DOHH2 (cell line): ENCODE measurements at regions not wholly inside any gene's neighbourhood (a gene's known extent, or its start where the extent isn't known, plus 50 kb on each side); places are given as distances from the start of the nearest gene placed in this dataset.

Experiments used
- H3F3A ChIP-seq: fragments of 200-600 bp; sonication (generic), shearing (Covaris generic); 2 replicates; pipeline ENCODE4 v1.6.0; 2016; ENCODE audit warnings: antibody characterized with exemption, mild to moderate bottlenecking; ENCODE audit not compliant: control insufficient read depth, insufficient read depth
- H3K27ac ChIP-seq: fragments of 200-600 bp; sonication (generic); 2 replicates; pipeline ENCODE4 v1.5.1; 2014; ENCODE audit warnings: low read depth, mild to moderate bottlenecking, low read length, moderate library complexity
- H3K27me3 ChIP-seq: fragments of 200-600 bp; sonication (generic); 2 replicates; pipeline ENCODE4 v1.6.1; 2014; ENCODE audit warnings: mild to moderate bottlenecking, low read length, mixed read lengths; ENCODE audit not compliant: control insufficient read depth
- H3K36me3 ChIP-seq: fragments of 200-600 bp; sonication (generic); 2 replicates; pipeline ENCODE4 v1.6.1; 2014; ENCODE audit warnings: mild to moderate bottlenecking, low read length, moderate library complexity, mixed read lengths; ENCODE audit not compliant: control insufficient read depth
- H3K4me1 ChIP-seq: fragments of 200-600 bp; sonication (generic); 2 replicates; pipeline ENCODE4 v1.6.1; 2014; ENCODE audit warnings: mild to moderate bottlenecking, low read length, mixed read lengths; ENCODE audit not compliant: control insufficient read depth
- H3K4me2 ChIP-seq: fragments of 200-600 bp; sonication (generic); 2 replicates; pipeline ENCODE4 v1.6.0; 2014; ENCODE audit warnings: mild to moderate bottlenecking, low read length, moderate library complexity
- H3K4me3 ChIP-seq: fragments of 200-600 bp; sonication (generic); 2 replicates; pipeline ENCODE4 v1.5.1; 2014; ENCODE audit warnings: mild to moderate bottlenecking, low read length, mixed read lengths
- H3K79me2 ChIP-seq: fragments of 200-600 bp; sonication (generic); 2 replicates; pipeline ENCODE4 v1.6.1; 2014; ENCODE audit warnings: mild to moderate bottlenecking, low read length, mixed read lengths; ENCODE audit not compliant: control insufficient read depth
- H3K9me2 ChIP-seq: fragments of 200-600 bp; sonication (generic); replicated peaks from 2 replicates; pipeline ENCODE4 v1.6.1; 2014; ENCODE audit warnings: mild to moderate bottlenecking, low read length, mixed read lengths; ENCODE audit not compliant: control insufficient read depth
- H3K9me3 ChIP-seq: fragments of 200-600 bp; sonication (generic); 2 replicates; pipeline ENCODE4 v1.6.1; 2014; ENCODE audit warnings: antibody characterized with exemption, low read length, mixed read lengths; ENCODE audit not compliant: control insufficient read depth, insufficient read depth
- H4K20me1 ChIP-seq: fragments of 200-600 bp; sonication (generic); 2 replicates; pipeline ENCODE4 v1.6.0; 2014; ENCODE audit warnings: low read depth, mild to moderate bottlenecking, antibody characterized with exemption, low read length, moderate library complexity; ENCODE audit not compliant: control insufficient read depth, insufficient read depth
- CTCF ChIP-seq: fragments of 200-600 bp; sonication (generic); IDR thresholded peaks from one replicate; pipeline ENCODE4 v1.5.1; 2014; ENCODE audit warnings: antibody characterized with exemption, mild to moderate bottlenecking, low read depth, low read length; ENCODE audit not compliant: poor library complexity, severe bottlenecking
- EZH2phosphoT487 ChIP-seq: fragments of 200-600 bp; sonication (generic); IDR thresholded peaks from 2 replicates; pipeline ENCODE4 v1.6.1; 2017; ENCODE audit warnings: borderline replicate concordance, mild to moderate bottlenecking, antibody characterized with exemption, low read length, moderate library complexity, mixed read lengths

GRCh38 chr21:25491267-25491666 is 116.0 kb downstream of the MRPL39 start:
- Histone ChIP-seq H3K79me2 (no peaks in the 10 kb centered on the region), H3K36me3 (no peaks in the 10 kb centered on the region), H4K20me1 (no peaks in the 10 kb centered on the region), H3K27ac (no peak overlapping the region), H3K27me3 (no peaks in the 10 kb centered on the region), H3K4me3 (no peak overlapping the region), H3K4me1 (peaks cover 24% of the 10 kb centered on the region), H3K4me2 (no peak overlapping the region), H3F3A (no peaks in the 10 kb centered on the region), H3K9me2 (no peaks in the 10 kb centered on the region), H3K9me3 (no peaks in the 10 kb centered on the region)
- TF ChIP-seq CTCF (no peak), EZH2phosphoT487 (no peak)

- TF ChIP-seq CTCF, result no peak
- TF ChIP-seq EZH2phosphoT487, result no peak
- Histone ChIP-seq H3K79me2 (no peaks in the 10 kb centered on the region), H3K4me1 (peaks cover 23% of the 10 kb centered on the region), H3K9me3 (no peaks in the 10 kb centered on the region), H3K9me2 (no peaks in the 10 kb centered on the region), H3K36me3 (no peaks in the 10 kb centered on the region), H3K4me2 (no peak overlapping the region), H4K20me1 (no peaks in the 10 kb centered on the region), H3F3A (no peaks in the 10 kb centered on the region), H3K27ac (no peak overlapping the region), H3K4me3 (no peak overlapping the region), H3K27me3 (no peaks in the 10 kb centered on the region)
Measured at GRCh38 chr21:25490742-25491141, 116.5 kb downstream of the MRPL39 start.

- Histone ChIP-seq H3K9me3 (no peaks in the 10 kb centered on the region), H3K4me3 (no peak overlapping the region), H3K36me3 (no peaks in the 10 kb centered on the region), H3K79me2 (no peaks in the 10 kb centered on the region), H3K9me2 (no peaks in the 10 kb centered on the region), H4K20me1 (no peaks in the 10 kb centered on the region), H3K4me1 (peaks cover 16% of the 10 kb centered on the region), H3K4me2 (no peak overlapping the region), H3F3A (no peaks in the 10 kb centered on the region), H3K27ac (no peak overlapping the region), H3K27me3 (no peaks in the 10 kb centered on the region)
- TF ChIP-seq EZH2phosphoT487 (no peak), CTCF (no peak)
Measured at GRCh38 chr21:25489673-25490072, 117.6 kb downstream of the MRPL39 start.

GRCh38 chr21:25487046-25487594 is 120.2 kb downstream of the MRPL39 start:
- H3K27ac ChIP-seq, result no peak overlapping the region
- H3K9me2 ChIP-seq, result no peaks in the 10 kb centered on the region
- no peak for TF ChIP-seq EZH2phosphoT487
- TF ChIP-seq CTCF, result no peak
- no peak overlapping the region for H3K4me2 ChIP-seq
- H3K27me3 ChIP-seq, result no peaks in the 10 kb centered on the region
- no peak overlapping the region for H3K4me3 ChIP-seq
- H3K79me2 ChIP-seq, result no peaks in the 10 kb centered on the region
- no peaks in the 10 kb centered on the region for H3K36me3 ChIP-seq
- no peaks in the 10 kb centered on the region for H4K20me1 ChIP-seq
- no peaks in the 10 kb centered on the region for H3F3A ChIP-seq
- peaks cover 13% of the 10 kb centered on the region for H3K4me1 ChIP-seq
- peaks cover 3% of the 10 kb centered on the region; the same call in 1 of the 2 replicates for H3K9me3 ChIP-seq
